ENCODE measurements at regions not wholly inside any gene's neighbourhood (a gene's known extent, or its start where the extent isn't known, plus 50 kb on each side); places are given as distances from the start of the nearest gene placed in this dataset.

DNA sequence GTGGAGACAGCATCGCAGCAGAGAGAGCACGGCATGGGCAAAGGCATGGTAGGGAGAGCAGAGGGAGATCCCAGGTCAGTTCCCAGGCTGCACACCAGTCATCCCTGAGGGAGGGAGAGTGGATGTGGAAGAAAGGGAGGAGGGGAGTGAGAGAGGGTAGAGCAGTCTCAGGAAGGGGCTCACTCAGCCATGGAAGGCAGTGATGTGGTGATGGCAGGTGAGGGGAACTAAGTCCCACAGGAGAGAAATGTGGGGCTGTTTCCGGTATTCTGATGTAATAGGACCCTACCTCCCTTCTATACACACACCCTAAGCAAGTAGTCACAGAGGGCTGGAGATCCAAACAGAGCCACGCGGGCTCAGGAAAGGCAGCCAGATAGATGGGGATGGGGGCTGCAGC, 500.3 kb upstream of the CDH11 start:
- Histone ChIP-seq H3K4me3 (ENCODE audit: low read depth, low read length) (no peak overlapping the region), H3K36me3 (ENCODE audit: control insufficient read depth, insufficient read depth, low read length) (no peaks in the 10 kb centered on the region), H3K27me3 (ENCODE audit: control insufficient read depth, insufficient read depth, low read length) (no peaks in the 10 kb centered on the region)
- DNase-seq (ENCODE audit: low read depth): no peak
- no peak for FAIRE-seq
- TF ChIP-seq, protein P1, sequence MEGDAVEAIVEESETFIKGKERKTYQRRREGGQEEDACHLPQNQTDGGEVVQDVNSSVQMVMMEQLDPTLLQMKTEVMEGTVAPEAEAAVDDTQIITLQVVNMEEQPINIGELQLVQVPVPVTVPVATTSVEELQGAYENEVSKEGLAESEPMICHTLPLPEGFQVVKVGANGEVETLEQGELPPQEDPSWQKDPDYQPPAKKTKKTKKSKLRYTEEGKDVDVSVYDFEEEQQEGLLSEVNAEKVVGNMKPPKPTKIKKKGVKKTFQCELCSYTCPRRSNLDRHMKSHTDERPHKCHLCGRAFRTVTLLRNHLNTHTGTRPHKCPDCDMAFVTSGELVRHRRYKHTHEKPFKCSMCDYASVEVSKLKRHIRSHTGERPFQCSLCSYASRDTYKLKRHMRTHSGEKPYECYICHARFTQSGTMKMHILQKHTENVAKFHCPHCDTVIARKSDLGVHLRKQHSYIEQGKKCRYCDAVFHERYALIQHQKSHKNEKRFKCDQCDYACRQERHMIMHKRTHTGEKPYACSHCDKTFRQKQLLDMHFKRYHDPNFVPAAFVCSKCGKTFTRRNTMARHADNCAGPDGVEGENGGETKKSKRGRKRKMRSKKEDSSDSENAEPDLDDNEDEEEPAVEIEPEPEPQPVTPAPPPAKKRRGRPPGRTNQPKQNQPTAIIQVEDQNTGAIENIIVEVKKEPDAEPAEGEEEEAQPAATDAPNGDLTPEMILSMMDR (IDR thresholded peaks at IDR 0.05; ENCODE audit: insufficient read depth, low read length, severe bottlenecking): no peak

DNA sequence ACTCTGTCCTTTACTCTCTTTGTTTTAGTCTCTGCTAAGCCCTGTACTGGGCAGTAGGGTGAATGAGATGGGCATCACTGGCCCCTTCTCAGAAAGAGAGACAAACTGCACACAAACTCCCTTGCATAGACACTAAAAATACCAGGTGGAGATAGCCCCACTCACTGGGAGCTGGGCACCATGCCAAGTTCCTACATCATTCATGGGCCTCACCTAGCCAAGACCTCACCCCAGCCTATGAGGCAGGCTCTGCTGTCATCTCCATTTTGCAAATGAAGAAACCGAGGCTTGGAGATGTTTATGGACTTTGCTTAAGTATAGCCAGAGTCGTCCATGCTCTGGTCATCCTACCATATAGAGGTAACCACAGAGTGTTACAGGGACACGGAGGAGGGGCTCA, 499.8 kb upstream of the CDH11 start:
- no peaks in the 10 kb centered on the region for H3K27me3 ChIP-seq (ENCODE audit: control insufficient read depth, insufficient read depth, low read length)
- DNase-seq (ENCODE audit: low read depth): no peak
- TF ChIP-seq, protein P1 (IDR thresholded peaks at IDR 0.05; ENCODE audit: insufficient read depth, low read length, severe bottlenecking): no peak
- FAIRE-seq: no peak
- no peak overlapping the region for H3K4me3 ChIP-seq (ENCODE audit: low read depth, low read length)
- H3K36me3 ChIP-seq (ENCODE audit: control insufficient read depth, insufficient read depth, low read length): no peaks in the 10 kb centered on the region

DNA sequence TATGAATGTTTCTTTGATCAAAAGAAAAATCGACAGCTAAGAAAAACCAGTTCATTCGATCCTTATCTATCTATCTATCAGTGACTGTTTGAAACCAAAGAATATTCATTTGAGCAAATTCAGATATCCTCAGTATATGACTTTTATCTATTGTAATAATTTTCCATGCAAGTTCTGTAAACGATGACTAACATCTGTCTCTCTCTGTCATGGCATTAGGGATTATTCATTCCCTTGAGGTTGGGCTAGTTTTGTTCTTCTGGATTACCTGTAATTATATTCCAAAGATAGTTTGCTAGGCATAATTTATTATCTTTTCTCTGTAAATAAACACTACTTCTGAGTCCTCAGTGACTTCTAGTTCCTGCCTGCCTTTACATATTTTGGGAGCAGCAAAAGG, 497.7 kb upstream of the CDH11 start:
- Histone ChIP-seq H3K27me3 (ENCODE audit: control insufficient read depth, insufficient read depth, low read length) (no peaks in the 10 kb centered on the region), H3K36me3 (ENCODE audit: control insufficient read depth, insufficient read depth, low read length) (no peaks in the 10 kb centered on the region), H3K4me3 (ENCODE audit: low read depth, low read length) (no peak overlapping the region)
- TF ChIP-seq, protein P1 (IDR thresholded peaks at IDR 0.05; ENCODE audit: insufficient read depth, low read length, severe bottlenecking): no peak
- no peak for FAIRE-seq
- peak; percentile 66 for DNase-seq (ENCODE audit: low read depth)

DNA sequence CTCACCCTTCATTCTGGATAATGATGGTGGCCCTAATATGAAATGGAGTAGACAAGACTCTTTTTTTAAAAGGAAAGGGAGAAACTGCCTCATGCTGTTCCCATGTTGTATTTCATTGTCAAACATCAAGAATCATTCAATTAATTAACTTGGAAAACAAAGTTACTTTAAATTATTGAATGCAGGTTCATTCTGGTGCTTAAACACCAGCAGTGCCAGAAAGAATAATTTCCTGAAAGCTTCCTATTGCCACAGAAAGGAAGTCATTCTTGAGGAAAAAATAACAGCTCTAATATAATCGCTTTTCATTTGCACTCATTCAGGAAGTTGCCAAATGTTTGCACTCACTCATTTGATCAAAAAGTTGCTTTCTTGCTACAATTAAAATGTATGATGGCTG, 497.1 kb upstream of the CDH11 start:
- DNase-seq (ENCODE audit: low read depth): no peak
- H3K4me3 ChIP-seq (ENCODE audit: low read depth, low read length): no peak overlapping the region
- no peak for FAIRE-seq
- H3K27me3 ChIP-seq (ENCODE audit: control insufficient read depth, insufficient read depth, low read length): no peaks in the 10 kb centered on the region
- TF ChIP-seq, protein P1 (IDR thresholded peaks at IDR 0.05; ENCODE audit: insufficient read depth, low read length, severe bottlenecking): no peak
- no peaks in the 10 kb centered on the region for H3K36me3 ChIP-seq (ENCODE audit: control insufficient read depth, insufficient read depth, low read length)

DNA sequence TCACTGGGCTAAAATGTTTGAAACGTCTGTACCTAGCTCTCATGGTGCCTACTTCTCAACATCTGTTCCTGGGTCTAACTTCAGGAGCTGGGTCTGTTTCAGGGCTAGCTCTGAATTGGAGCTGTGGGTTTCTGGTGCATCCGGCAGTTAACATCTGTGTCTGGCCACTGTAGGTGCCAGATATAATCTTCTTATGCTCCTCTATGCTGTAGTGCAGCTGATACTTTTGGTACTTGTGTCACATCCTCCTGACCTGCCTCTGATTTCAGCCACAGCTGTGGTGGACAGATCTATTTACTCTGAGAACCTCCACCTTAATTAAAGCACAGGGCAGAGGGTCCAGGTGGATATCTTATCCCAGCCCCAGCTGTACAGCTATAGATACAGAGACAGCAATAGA, 496.5 kb upstream of the CDH11 start:
- Histone ChIP-seq H3K4me3 (ENCODE audit: low read depth, low read length) (no peak overlapping the region), H3K36me3 (ENCODE audit: control insufficient read depth, insufficient read depth, low read length) (no peaks in the 10 kb centered on the region), H3K27me3 (ENCODE audit: control insufficient read depth, insufficient read depth, low read length) (no peaks in the 10 kb centered on the region)
- TF ChIP-seq, protein P1 (IDR thresholded peaks at IDR 0.05; ENCODE audit: insufficient read depth, low read length, severe bottlenecking): no peak
- FAIRE-seq (peak; percentile 13), DNase-seq (ENCODE audit: low read depth) (no peak)

DNA sequence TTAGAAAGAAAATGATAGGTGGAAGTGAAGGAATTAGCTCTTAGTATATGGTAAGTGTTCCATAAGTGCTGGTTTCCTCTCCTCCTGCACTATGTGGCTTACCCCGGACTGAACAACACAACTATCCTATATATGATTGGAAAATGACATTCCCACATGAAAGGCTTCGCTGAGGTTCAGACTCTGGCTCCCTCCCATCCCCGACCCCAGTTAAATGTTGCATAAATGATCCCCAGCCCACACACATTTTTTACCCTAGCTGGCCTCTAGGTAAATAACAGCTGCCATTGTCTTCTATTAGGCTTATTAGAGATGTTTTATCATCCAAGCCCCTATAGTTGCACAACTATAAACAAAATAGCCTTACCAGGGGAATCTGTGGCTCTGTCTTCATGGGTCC, 495.6 kb upstream of the CDH11 start:
- DNase-seq (ENCODE audit: low read depth) (no peak), FAIRE-seq (no peak)
- TF ChIP-seq, protein P1 (IDR thresholded peaks at IDR 0.05; ENCODE audit: insufficient read depth, low read length, severe bottlenecking): no peak
- Histone ChIP-seq H3K27me3 (ENCODE audit: control insufficient read depth, insufficient read depth, low read length) (no peaks in the 10 kb centered on the region), H3K4me3 (ENCODE audit: low read depth, low read length) (no peak overlapping the region), H3K36me3 (ENCODE audit: control insufficient read depth, insufficient read depth, low read length) (no peaks in the 10 kb centered on the region)

Measured in bronchial epithelial cell (primary cell).